Vagina (tissue), 2 donors: ENCODE measurements at regions not wholly inside any gene's neighbourhood (a gene's known extent, or its start where the extent isn't known, plus 50 kb on each side); places are given as distances from the start of the nearest gene placed in this dataset.

Experiments
- DNase-seq, 2 donors: peaks; one replicate each; pipeline ENCODE4 v3.0.0-alpha.2; 2017; ENCODE audit errors: extremely low spot score in 2 of 2
- H3K27ac ChIP-seq: fragments of 200-600 bp; sonication (generic); one replicate; pipeline ENCODE4 v1.5.1; 2019
- H3K27me3 ChIP-seq: fragments of 200-600 bp; sonication (generic); one replicate; pipeline ENCODE4 v1.5.1; 2019
- H3K36me3 ChIP-seq, 2 donors: fragments of 200-600 bp; sonication (generic); one replicate each; pipeline ENCODE4 v1.5.1; 2017 to 2019
- H3K4me1 ChIP-seq: fragments of 200-600 bp; sonication (generic); one replicate; pipeline ENCODE4 v1.5.1; 2019
- H3K4me3 ChIP-seq, 2 donors: fragments of 200-600 bp; sonication (generic); 1 replicate in 1 of 2; 2 replicates in 1 of 2; pipeline ENCODE4 v1.5.1; 2016 to 2019
- H3K9me3 ChIP-seq: fragments of 200-600 bp; sonication (generic); one replicate; pipeline ENCODE4 v1.5.1; 2019
- CTCF ChIP-seq, 3 experiments: fragments of 450-650 bp in 2 of 3; fragments of 200-600 bp in 1 of 3; sonication (generic) in 1 of 3; IDR thresholded peaks; one replicate each; pipeline ENCODE4 v1.5.1; 2017 to 2019; ENCODE audit warnings: antibody characterized with exemption in 3 of 3, mild to moderate bottlenecking in 2 of 3, moderate library complexity in 2 of 3
- POLR2A ChIP-seq, 2 donors: fragments of 450-650 bp; IDR thresholded peaks; one replicate each; pipeline ENCODE4 v1.6.1; 2017; ENCODE audit warnings: antibody characterized with exemption in 2 of 2, mild to moderate bottlenecking in 2 of 2, moderate library complexity in 2 of 2
- POLR2AphosphoS5 ChIP-seq, 2 donors: sonication (generic); formaldehyde crosslinking; IDR thresholded peaks; one replicate each; pipeline ENCODE4 v1.9.0; 2017; ENCODE audit warnings: antibody characterized with exemption in 2 of 2, mild to moderate bottlenecking in 2 of 2, low read depth in 1 of 2; ENCODE audit not compliant: insufficient read depth in 1 of 2
- intact Hi-C: fragments of 100-400 bp; cut with DNase I; formaldehyde crosslinking; loops from one replicate; pipeline ENCODE4 v1.15.1; 2023

- Histone ChIP-seq H3K9me3 (no peaks in the 10 kb centered on the region), H3K27ac (no peak overlapping the region), H3K4me3 (no peak overlapping the region), H3K4me1 (no peaks in the 10 kb centered on the region), H3K36me3 (no peaks in the 10 kb centered on the region), H3K27me3 (no peaks in the 10 kb centered on the region)
- DNase-seq, result peak in 1 of 2 donors; percentile 90
- TF ChIP-seq POLR2A (IDR thresholded peaks at IDR 0.05) (no peak), POLR2AphosphoS5 (IDR thresholded peaks at IDR 0.05; ENCODE audit: insufficient read depth in 1 of 2, low read depth in 1 of 2) (no peak), CTCF (IDR thresholded peaks at IDR 0.05) (no peak)
- intact Hi-C loops, result no loop called here
Measured at GRCh38 chr1:30283199-30283962, 440.0 kb downstream of the MATN1 start.

- TF ChIP-seq POLR2A (IDR thresholded peaks at IDR 0.05), result no peak
- TF ChIP-seq POLR2AphosphoS5 (IDR thresholded peaks at IDR 0.05; ENCODE audit: insufficient read depth in 1 of 2, low read depth in 1 of 2), result no peak
- no peak for TF ChIP-seq CTCF (IDR thresholded peaks at IDR 0.05)
- no peaks in the 10 kb centered on the region for H3K4me1 ChIP-seq
- H3K9me3 ChIP-seq, result no peaks in the 10 kb centered on the region
- intact Hi-C loops, result no loop called here
- H3K27ac ChIP-seq, result no peak overlapping the region
- H3K4me3 ChIP-seq, result no peak overlapping the region
- no peaks in the 10 kb centered on the region for H3K36me3 ChIP-seq
- no peaks in the 10 kb centered on the region for H3K27me3 ChIP-seq
- DNase-seq, result no peak
Measured at GRCh38 chr1:30280572-30280971, 442.8 kb downstream of the MATN1 start.

- Histone ChIP-seq H3K4me1 (no peaks in the 10 kb centered on the region), H3K9me3 (no peaks in the 10 kb centered on the region), H3K4me3 (no peak overlapping the region), H3K27me3 (no peaks in the 10 kb centered on the region), H3K36me3 (no peaks in the 10 kb centered on the region), H3K27ac (no peak overlapping the region)
- TF ChIP-seq POLR2A (IDR thresholded peaks at IDR 0.05), result no peak
- TF ChIP-seq CTCF (IDR thresholded peaks at IDR 0.05), result no peak
- no peak for TF ChIP-seq POLR2AphosphoS5 (IDR thresholded peaks at IDR 0.05; ENCODE audit: insufficient read depth in 1 of 2, low read depth in 1 of 2)
- intact Hi-C loops, result no loop called here
- DNase-seq, result peak in 1 of 2 donors; percentile 52
Measured at GRCh38 chr1:30277911-30278310, 445.5 kb downstream of the MATN1 start.

- no peaks in the 10 kb centered on the region for H3K9me3 ChIP-seq
- no peaks in the 10 kb centered on the region for H3K27me3 ChIP-seq
- intact Hi-C loops, result no loop called here
- no peaks in the 10 kb centered on the region for H3K4me1 ChIP-seq
- peak in 1 of 2 donors; percentile 52 for DNase-seq
- H3K4me3 ChIP-seq, result no peak overlapping the region
- H3K27ac ChIP-seq, result no peak overlapping the region
- no peak for TF ChIP-seq POLR2AphosphoS5 (IDR thresholded peaks at IDR 0.05; ENCODE audit: insufficient read depth in 1 of 2, low read depth in 1 of 2)
- H3K36me3 ChIP-seq, result no peaks in the 10 kb centered on the region
Measured at GRCh38 chr1:30277415-30277814, 446.0 kb downstream of the MATN1 start.

GRCh38 chr1:30275926-30276764 is 447.2 kb downstream of the MATN1 start:
- no peaks in the 10 kb centered on the region for H3K9me3 ChIP-seq
- intact Hi-C loops, result no loop called here
- no peaks in the 10 kb centered on the region for H3K27me3 ChIP-seq
- peak in 1 of 2 donors; percentile 93 for DNase-seq
- H3K36me3 ChIP-seq, result no peaks in the 10 kb centered on the region
- no peak overlapping the region for H3K27ac ChIP-seq
- H3K4me1 ChIP-seq, result no peaks in the 10 kb centered on the region
- TF ChIP-seq CTCF (IDR thresholded peaks at IDR 0.05) (no peak), POLR2A (IDR thresholded peaks at IDR 0.05) (no peak), POLR2AphosphoS5 (IDR thresholded peaks at IDR 0.05; ENCODE audit: insufficient read depth in 1 of 2, low read depth in 1 of 2) (no peak)
- no peak overlapping the region for H3K4me3 ChIP-seq
